ENCODE measurements at regions not wholly inside any gene's neighbourhood (a gene's known extent, or its start where the extent isn't known, plus 50 kb on each side); places are given as distances from the start of the nearest gene placed in this dataset.

- no peak for TF ChIP-seq CTCF (IDR thresholded peaks at IDR 0.05; ENCODE audit: insufficient read depth, low read length, severe bottlenecking)
- H3K27me3 ChIP-seq (ENCODE audit: control insufficient read depth, insufficient read depth, low read length): no peaks in the 10 kb centered on the region
- no peaks in the 10 kb centered on the region for H3K36me3 ChIP-seq (ENCODE audit: control insufficient read depth, insufficient read depth, low read length)
- no peak overlapping the region for H3K4me3 ChIP-seq (ENCODE audit: low read depth, low read length)
- DNase-seq (ENCODE audit: low read depth): no peak
- no peak for FAIRE-seq
Observed at GRCh38 chrX:97705936-97706335, 822.2 kb downstream of the RPA4 start.

- H3K4me3 ChIP-seq (ENCODE audit: low read depth, low read length): no peak overlapping the region
- TF ChIP-seq CTCF (IDR thresholded peaks at IDR 0.05; ENCODE audit: insufficient read depth, low read length, severe bottlenecking): no peak
- H3K27me3 ChIP-seq (ENCODE audit: control insufficient read depth, insufficient read depth, low read length): no peaks in the 10 kb centered on the region
- FAIRE-seq: no peak
- no peak for DNase-seq (ENCODE audit: low read depth)
- H3K36me3 ChIP-seq (ENCODE audit: control insufficient read depth, insufficient read depth, low read length): no peaks in the 10 kb centered on the region
Observed at GRCh38 chrX:97714072-97714471, 830.4 kb downstream of the RPA4 start.

GRCh38 chrX:97728215-97728614 lies 844.5 kb downstream of the RPA4 start:
- no peak for FAIRE-seq
- TF ChIP-seq CTCF (IDR thresholded peaks at IDR 0.05; ENCODE audit: insufficient read depth, low read length, severe bottlenecking): no peak

GRCh38 chrX:97740044-97740443 lies 856.3 kb downstream of the RPA4 start:
- DNase-seq (ENCODE audit: low read depth): peak; percentile 75
- TF ChIP-seq CTCF (IDR thresholded peaks at IDR 0.05; ENCODE audit: insufficient read depth, low read length, severe bottlenecking): no peak
- Histone ChIP-seq H3K36me3 (ENCODE audit: control insufficient read depth, insufficient read depth, low read length) (no peaks in the 10 kb centered on the region), H3K4me3 (ENCODE audit: low read depth, low read length) (no peak overlapping the region), H3K27me3 (ENCODE audit: control insufficient read depth, insufficient read depth, low read length) (no peaks in the 10 kb centered on the region)
- FAIRE-seq: no peak

More at GRCh38 chrX:97728215-97728614, 844.5 kb downstream of the RPA4 start:
- Histone ChIP-seq H3K27me3 (ENCODE audit: control insufficient read depth, insufficient read depth, low read length) (no peaks in the 10 kb centered on the region), H3K4me3 (ENCODE audit: low read depth, low read length) (no peak overlapping the region), H3K36me3 (ENCODE audit: control insufficient read depth, insufficient read depth, low read length) (no peaks in the 10 kb centered on the region)
- DNase-seq (ENCODE audit: low read depth): no peak

GRCh38 chrX:97740886-97741285 lies 857.2 kb downstream of the RPA4 start:
- no peak overlapping the region for H3K4me3 ChIP-seq (ENCODE audit: low read depth, low read length)
- DNase-seq (ENCODE audit: low read depth) (peak; percentile 23), FAIRE-seq (no peak)
- no peaks in the 10 kb centered on the region for H3K36me3 ChIP-seq (ENCODE audit: control insufficient read depth, insufficient read depth, low read length)
- H3K27me3 ChIP-seq (ENCODE audit: control insufficient read depth, insufficient read depth, low read length): no peaks in the 10 kb centered on the region
- TF ChIP-seq CTCF (IDR thresholded peaks at IDR 0.05; ENCODE audit: insufficient read depth, low read length, severe bottlenecking): no peak

GRCh38 chrX:97743014-97743413 lies 859.3 kb downstream of the RPA4 start:
- Histone ChIP-seq H3K36me3 (ENCODE audit: control insufficient read depth, insufficient read depth, low read length) (no peaks in the 10 kb centered on the region), H3K4me3 (ENCODE audit: low read depth, low read length) (no peak overlapping the region), H3K27me3 (ENCODE audit: control insufficient read depth, insufficient read depth, low read length) (peaks cover 2% of the 10 kb centered on the region)
- TF ChIP-seq CTCF (IDR thresholded peaks at IDR 0.05; ENCODE audit: insufficient read depth, low read length, severe bottlenecking): peak; percentile 26
- no peak for FAIRE-seq
- no peak for DNase-seq (ENCODE audit: low read depth)
